HepG2 (cell line): ENCODE measurements at regions not wholly inside any gene's neighbourhood (a gene's known extent, or its start where the extent isn't known, plus 50 kb on each side); places are given as distances from the start of the nearest gene placed in this dataset.

Source experiments
- IKZF1 ChIP-seq: fragments of 450-650 bp; IDR thresholded peaks from 2 replicates; pipeline ENCODE4 v1.7.1; 2016
- IKZF4 ChIP-seq: sonication (generic); formaldehyde crosslinking; IDR thresholded peaks from 2 replicates; pipeline ENCODE4 v1.5.1; 2020; ENCODE audit warnings: borderline replicate concordance, mild to moderate bottlenecking, low read depth, missing genetic modification reagents; ENCODE audit errors: not compliant biosample characterization
- KLF11 ChIP-seq: IDR thresholded peaks from 2 replicates; pipeline ENCODE4 v1.6.1; 2016; ENCODE audit warnings: missing compliant biosample characterization
- KLF9 ChIP-seq: IDR thresholded peaks from 2 replicates; pipeline ENCODE4 v1.6.1; 2016; ENCODE audit warnings: low read depth
- TF ChIP-seq, protein P1 (sequence below): sonication (generic); formaldehyde crosslinking; IDR thresholded peaks from 2 replicates; pipeline ENCODE4 v1.4.0; 2020; ENCODE audit warnings: mild to moderate bottlenecking, missing genetic modification reagents, borderline replicate concordance
- TF ChIP-seq, protein P2 (sequence below): sonication (generic); formaldehyde crosslinking; IDR thresholded peaks from 2 replicates; pipeline ENCODE4 v1.4.0; 2020; ENCODE audit warnings: mild to moderate bottlenecking, missing genetic modification reagents
- TF ChIP-seq, protein P3 (sequence below): sonication (generic); formaldehyde crosslinking; IDR thresholded peaks from 2 replicates; pipeline ENCODE4 v1.5.1; 2020; ENCODE audit warnings: mild to moderate bottlenecking, missing genetic modification reagents, moderate library complexity

DNA sequence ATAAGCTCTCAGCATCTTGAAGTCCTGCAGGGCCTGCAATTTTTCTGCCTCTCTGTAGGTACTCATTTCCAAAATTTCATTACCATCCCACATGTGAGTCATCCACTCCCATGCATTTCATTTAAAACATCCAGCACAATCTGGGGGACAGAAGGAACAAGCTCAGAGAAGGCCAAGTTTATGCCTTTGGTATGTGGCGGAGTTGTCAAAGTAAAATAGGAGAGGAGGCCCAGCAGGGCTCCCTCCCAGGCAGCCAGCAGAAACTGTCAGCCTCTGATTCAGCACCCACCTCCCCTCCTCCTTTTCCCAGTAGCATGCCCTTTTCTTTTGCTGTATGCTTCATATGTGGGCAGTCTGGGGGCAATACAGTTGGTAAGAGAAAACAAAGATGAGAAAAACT is 126.4 kb upstream of the ZNF366 start (continued):
- TF ChIP-seq, protein P1, sequence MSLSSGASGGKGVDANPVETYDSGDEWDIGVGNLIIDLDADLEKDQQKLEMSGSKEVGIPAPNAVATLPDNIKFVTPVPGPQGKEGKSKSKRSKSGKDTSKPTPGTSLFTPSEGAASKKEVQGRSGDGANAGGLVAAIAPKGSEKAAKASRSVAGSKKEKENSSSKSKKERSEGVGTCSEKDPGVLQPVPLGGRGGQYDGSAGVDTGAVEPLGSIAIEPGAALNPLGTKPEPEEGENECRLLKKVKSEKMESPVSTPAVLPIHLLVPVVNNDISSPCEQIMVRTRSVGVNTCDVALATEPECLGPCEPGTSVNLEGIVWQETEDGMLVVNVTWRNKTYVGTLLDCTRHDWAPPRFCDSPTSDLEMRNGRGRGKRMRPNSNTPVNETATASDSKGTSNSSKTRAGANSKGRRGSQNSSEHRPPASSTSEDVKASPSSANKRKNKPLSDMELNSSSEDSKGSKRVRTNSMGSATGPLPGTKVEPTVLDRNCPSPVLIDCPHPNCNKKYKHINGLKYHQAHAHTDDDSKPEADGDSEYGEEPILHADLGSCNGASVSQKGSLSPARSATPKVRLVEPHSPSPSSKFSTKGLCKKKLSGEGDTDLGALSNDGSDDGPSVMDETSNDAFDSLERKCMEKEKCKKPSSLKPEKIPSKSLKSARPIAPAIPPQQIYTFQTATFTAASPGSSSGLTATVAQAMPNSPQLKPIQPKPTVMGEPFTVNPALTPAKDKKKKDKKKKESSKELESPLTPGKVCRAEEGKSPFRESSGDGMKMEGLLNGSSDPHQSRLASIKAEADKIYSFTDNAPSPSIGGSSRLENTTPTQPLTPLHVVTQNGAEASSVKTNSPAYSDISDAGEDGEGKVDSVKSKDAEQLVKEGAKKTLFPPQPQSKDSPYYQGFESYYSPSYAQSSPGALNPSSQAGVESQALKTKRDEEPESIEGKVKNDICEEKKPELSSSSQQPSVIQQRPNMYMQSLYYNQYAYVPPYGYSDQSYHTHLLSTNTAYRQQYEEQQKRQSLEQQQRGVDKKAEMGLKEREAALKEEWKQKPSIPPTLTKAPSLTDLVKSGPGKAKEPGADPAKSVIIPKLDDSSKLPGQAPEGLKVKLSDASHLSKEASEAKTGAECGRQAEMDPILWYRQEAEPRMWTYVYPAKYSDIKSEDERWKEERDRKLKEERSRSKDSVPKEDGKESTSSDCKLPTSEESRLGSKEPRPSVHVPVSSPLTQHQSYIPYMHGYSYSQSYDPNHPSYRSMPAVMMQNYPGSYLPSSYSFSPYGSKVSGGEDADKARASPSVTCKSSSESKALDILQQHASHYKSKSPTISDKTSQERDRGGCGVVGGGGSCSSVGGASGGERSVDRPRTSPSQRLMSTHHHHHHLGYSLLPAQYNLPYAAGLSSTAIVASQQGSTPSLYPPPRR, result no peak
- TF ChIP-seq, protein P2, sequence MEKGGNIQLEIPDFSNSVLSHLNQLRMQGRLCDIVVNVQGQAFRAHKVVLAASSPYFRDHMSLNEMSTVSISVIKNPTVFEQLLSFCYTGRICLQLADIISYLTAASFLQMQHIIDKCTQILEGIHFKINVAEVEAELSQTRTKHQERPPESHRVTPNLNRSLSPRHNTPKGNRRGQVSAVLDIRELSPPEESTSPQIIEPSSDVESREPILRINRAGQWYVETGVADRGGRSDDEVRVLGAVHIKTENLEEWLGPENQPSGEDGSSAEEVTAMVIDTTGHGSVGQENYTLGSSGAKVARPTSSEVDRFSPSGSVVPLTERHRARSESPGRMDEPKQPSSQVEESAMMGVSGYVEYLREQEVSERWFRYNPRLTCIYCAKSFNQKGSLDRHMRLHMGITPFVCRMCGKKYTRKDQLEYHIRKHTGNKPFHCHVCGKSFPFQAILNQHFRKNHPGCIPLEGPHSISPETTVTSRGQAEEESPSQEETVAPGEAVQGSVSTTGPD, result no peak
- no peak for TF ChIP-seq KLF11 (CRISPR knock-in tag)
- no peak for TF ChIP-seq IKZF1
- TF ChIP-seq KLF9, result no peak
- TF ChIP-seq IKZF4 (CRISPR knock-in tag), result no peak
- TF ChIP-seq, protein P3, sequence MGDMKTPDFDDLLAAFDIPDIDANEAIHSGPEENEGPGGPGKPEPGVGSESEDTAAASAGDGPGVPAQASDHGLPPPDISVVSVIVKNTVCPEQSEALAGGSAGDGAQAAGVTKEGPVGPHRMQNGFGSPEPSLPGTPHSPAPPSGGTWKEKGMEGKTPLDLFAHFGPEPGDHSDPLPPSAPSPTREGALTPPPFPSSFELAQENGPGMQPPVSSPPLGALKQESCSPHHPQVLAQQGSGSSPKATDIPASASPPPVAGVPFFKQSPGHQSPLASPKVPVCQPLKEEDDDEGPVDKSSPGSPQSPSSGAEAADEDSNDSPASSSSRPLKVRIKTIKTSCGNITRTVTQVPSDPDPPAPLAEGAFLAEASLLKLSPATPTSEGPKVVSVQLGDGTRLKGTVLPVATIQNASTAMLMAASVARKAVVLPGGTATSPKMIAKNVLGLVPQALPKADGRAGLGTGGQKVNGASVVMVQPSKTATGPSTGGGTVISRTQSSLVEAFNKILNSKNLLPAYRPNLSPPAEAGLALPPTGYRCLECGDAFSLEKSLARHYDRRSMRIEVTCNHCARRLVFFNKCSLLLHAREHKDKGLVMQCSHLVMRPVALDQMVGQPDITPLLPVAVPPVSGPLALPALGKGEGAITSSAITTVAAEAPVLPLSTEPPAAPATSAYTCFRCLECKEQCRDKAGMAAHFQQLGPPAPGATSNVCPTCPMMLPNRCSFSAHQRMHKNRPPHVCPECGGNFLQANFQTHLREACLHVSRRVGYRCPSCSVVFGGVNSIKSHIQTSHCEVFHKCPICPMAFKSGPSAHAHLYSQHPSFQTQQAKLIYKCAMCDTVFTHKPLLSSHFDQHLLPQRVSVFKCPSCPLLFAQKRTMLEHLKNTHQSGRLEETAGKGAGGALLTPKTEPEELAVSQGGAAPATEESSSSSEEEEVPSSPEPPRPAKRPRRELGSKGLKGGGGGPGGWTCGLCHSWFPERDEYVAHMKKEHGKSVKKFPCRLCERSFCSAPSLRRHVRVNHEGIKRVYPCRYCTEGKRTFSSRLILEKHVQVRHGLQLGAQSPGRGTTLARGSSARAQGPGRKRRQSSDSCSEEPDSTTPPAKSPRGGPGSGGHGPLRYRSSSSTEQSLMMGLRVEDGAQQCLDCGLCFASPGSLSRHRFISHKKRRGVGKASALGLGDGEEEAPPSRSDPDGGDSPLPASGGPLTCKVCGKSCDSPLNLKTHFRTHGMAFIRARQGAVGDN (CRISPR knock-in tag), result no peak
